Fibroblast of skin of back (primary cell): ENCODE measurements at regions not wholly inside any gene's neighbourhood (a gene's known extent, or its start where the extent isn't known, plus 50 kb on each side); places are given as distances from the start of the nearest gene placed in this dataset.
A peak's percentile ranks its signal among the peaks of the same experiment; 100 is the strongest.

ENCODE experiments used
- DNase-seq: peaks from one replicate; pipeline ENCODE4 v3.0.0-alpha.2; 2013

GRCh38 chr9:2984491-2984890 is 140.6 kb upstream of the PUM3 start:
- DNase-seq: peak; percentile 58

DNA sequence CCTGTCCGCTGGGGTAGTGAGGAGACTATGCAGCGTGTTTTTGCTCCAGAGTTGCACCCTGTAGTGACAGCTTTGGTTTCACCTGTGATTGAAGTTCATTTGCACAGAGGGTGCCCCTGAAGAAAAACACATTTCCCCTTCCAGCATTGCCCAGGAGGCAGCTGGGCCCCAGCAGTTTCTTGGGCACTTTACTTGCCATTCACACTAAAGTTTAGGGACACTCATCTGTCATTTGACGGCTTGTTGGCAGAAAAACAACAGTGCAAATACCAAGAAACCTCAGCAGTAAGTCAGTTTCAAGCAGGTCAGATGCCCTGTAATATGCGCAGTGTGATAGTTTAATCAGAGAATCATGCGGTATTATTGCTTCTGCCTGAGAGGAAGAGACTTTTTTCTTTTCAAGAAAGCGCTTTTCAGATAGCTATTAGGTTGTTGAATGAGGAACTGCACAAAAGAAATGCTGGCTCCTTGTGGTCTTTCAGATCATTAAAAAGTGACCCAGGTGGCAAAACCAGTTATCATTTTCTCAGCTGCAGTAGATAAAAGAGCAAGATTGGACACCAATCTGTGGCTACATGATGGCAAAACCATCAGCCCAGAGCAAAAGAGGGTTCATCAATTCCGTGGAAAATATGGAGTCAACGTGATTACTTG is 136.2 kb upstream of the PUM3 start:
- DNase-seq: no peak

GRCh38 chr9:2972475-2972874 is 128.6 kb upstream of the PUM3 start:
- no peak for DNase-seq

DNA sequence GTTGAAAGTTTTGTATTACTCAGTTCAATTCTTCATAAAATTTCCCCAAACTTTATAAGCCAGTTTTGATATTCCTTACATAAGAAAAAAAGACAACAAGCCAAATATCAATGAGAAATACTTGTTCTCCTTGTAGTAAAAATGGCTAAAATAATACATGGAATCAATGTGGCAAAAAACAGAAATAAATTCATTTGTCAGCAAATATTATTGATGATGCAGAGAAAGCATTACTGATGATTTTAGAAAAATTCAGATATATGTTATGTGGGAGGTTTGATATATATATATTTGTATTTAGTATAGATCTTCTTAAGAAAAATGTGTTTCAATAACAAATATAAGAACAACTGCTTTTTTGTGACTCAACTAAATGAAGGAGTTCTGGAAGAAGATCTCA is 127.0 kb upstream of the PUM3 start:
- DNase-seq: no peak

DNA sequence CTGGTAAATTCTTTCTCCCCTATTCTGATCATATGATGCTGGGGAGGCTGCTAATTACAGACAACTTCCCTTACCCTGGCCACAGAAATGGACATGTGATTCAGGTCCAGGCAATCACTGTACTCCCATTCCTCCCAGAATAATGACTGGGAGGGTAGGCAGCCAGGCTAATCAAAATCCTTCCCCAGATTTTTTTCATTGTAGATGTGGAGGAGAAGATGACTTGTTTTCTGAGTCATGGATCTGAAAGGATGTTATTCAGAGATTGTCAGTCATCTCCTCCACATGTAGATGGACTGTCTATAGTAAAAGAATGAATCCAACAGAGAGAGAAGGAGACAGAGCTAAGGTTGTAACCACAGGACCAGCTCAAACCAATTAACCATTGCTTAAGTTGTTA is 123.9 kb upstream of the PUM3 start:
- DNase-seq: peak; percentile 46

- no peak for DNase-seq
Observed at GRCh38 chr9:2966565-2967300, 122.8 kb upstream of the PUM3 start.

- no peak for DNase-seq
Observed at GRCh38 chr9:2964470-2964869, 120.6 kb upstream of the PUM3 start.

GRCh38 chr9:2963307-2963706 is 119.4 kb upstream of the PUM3 start:
- no peak for DNase-seq

GRCh38 chr9:2962471-2963172 is 118.7 kb upstream of the PUM3 start:
- no peak for DNase-seq

- no peak for DNase-seq
Observed at GRCh38 chr9:2958219-2958618, 114.3 kb upstream of the PUM3 start.

- DNase-seq: no peak
Observed at GRCh38 chr9:2957656-2958200, 113.8 kb upstream of the PUM3 start.

DNA sequence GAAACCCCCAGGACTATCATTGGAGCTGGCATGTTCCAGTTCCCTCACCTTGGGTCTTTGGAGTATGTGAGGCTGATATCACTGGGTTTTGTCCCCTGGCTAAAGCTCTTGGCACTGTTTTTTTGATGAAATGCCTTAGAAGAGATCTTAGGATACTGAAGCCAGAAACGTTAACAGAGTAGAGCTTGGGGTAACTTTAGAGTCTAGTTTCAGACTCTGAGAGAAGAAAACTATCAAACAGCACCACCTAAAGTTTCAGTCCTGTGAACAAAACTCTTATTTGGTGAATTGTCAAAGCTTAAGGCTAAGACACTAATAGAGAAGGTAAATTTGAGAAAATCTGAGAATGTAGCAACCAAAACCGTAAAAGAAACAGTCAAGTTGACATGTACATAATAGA is 111.7 kb upstream of the PUM3 start:
- no peak for DNase-seq

- no peak for DNase-seq
Observed at GRCh38 chr9:2939368-2939767, 95.5 kb upstream of the PUM3 start.

DNA sequence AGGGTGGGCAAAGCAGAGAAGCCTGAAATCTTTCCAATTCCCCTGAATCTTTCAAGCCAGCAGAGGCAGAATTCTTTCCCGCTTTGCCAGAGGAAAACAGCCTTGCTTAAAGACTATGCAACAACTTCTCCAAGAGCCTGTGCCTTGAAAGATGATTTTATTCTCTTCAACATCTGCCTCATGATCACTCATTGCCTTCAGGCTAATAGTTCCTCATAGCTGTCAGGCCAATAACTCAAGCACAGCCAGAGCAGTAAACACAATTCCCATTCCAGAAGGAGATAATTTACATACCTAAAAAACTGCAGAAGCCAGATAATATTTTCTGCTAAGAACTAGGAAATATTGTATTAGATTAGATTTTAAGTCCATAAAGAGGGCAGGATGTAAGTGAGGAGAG is 92.3 kb upstream of the PUM3 start:
- DNase-seq: no peak

DNA sequence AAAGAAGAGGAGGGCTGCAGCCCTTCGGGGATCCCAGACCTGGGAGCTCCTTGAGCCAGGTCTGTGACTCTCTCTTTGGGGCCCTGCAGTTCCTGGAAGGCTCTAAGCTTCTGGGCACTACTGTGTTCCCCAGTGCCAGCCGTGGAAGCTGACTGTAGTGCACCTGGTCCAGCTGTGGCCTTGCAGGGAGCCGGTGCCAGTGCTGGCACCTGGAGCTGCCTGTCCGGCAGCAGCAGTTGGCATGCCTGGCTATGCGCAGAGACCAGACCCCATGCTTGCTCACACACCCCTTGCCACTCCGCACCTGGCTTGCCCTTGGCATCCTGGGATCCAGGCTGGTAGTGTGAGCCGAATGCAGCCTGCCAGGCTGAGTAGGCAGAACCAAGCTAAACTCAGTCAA is 91.0 kb upstream of the PUM3 start:
- no peak for DNase-seq

GRCh38 chr9:2934241-2934650 is 90.4 kb upstream of the PUM3 start:
- DNase-seq: no peak

GRCh38 chr9:2933165-2934095 is 89.5 kb upstream of the PUM3 start:
- no peak for DNase-seq

DNA sequence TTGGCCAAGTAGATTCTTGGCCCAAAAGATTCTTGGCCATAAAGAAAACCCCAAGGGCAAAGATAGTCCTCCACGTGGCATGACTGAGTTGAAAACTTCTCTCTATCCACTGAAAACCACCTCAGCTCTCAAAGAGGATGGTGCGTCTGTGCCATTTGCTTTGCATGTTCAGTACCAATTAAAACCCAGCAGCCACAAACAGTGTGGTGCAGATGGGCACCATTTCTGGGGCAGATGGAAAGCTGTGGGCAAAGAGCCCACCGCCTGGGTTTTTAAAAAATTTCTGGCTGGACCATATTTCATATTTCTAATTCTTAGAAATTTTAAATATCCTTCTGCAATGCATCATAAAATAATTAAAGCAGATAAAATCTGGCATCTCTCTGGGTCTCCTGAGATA is 84.5 kb upstream of the PUM3 start:
- DNase-seq: no peak

GRCh38 chr9:2925016-2925415 is 81.1 kb upstream of the PUM3 start:
- DNase-seq: no peak

DNA sequence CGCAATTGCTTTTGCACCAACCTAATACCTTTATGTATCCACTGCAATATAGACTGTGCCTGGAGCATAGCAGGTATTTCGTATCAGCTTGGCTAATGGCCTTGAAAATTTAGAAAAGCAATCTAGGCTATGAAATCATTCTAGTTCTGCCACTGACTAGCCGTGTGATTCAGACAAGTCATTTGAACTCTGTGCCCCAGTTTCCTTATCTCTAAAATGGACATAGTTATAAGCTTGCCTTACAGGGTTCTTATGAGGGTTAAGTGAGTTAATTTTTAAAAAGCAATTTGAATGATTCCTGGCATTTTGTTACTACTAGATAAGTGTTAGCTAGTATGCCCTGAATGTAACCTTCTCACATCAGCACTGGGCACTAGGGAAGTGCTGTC is 80.5 kb upstream of the PUM3 start:
- DNase-seq: no peak

GRCh38 chr9:2923766-2924379 is 80.0 kb upstream of the PUM3 start:
- no peak for DNase-seq

DNA sequence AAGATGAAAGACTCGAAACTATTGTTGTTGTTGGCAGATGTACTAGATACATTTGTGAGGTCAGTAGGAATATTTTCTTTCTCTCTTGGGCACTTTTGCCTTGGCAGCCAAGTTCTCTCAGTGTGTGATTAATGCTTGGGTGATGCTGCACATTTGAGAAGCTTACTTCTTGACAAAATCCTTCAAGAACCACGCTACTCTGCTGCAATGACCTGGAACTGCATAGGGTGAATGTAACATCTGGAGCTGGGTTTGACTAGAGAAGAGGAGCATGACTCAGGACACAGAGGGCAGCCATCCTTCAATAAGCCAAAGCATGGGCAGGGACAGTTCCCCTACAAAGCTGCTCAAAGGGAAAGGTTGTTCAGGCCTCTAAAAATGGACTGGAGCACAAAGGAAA is 75.5 kb upstream of the PUM3 start:
- peak; percentile 72 for DNase-seq
